Vagina (tissue), 2 donors: ENCODE measurements at regions not wholly inside any gene's neighbourhood (a gene's known extent, or its start where the extent isn't known, plus 50 kb on each side); places are given as distances from the start of the nearest gene placed in this dataset.

ENCODE experiments used
- POLR2A ChIP-seq, 2 donors: fragments of 450-650 bp; IDR thresholded peaks; one replicate each; pipeline ENCODE4 v1.6.1; 2017; ENCODE audit warnings: antibody characterized with exemption in 2 of 2, mild to moderate bottlenecking in 2 of 2, moderate library complexity in 2 of 2
- POLR2AphosphoS5 ChIP-seq, 2 donors: sonication (generic); formaldehyde crosslinking; IDR thresholded peaks; one replicate each; pipeline ENCODE4 v1.9.0; 2017; ENCODE audit warnings: antibody characterized with exemption in 2 of 2, mild to moderate bottlenecking in 2 of 2, low read depth in 1 of 2; ENCODE audit not compliant: insufficient read depth in 1 of 2
- TF ChIP-seq, protein P1 (sequence below), 3 experiments: fragments of 450-650 bp in 2 of 3; fragments of 200-600 bp in 1 of 3; sonication (generic) in 1 of 3; IDR thresholded peaks; one replicate each; pipeline ENCODE4 v1.5.1; 2017 to 2019; ENCODE audit warnings: antibody characterized with exemption in 3 of 3, mild to moderate bottlenecking in 2 of 3, moderate library complexity in 2 of 3

DNA sequence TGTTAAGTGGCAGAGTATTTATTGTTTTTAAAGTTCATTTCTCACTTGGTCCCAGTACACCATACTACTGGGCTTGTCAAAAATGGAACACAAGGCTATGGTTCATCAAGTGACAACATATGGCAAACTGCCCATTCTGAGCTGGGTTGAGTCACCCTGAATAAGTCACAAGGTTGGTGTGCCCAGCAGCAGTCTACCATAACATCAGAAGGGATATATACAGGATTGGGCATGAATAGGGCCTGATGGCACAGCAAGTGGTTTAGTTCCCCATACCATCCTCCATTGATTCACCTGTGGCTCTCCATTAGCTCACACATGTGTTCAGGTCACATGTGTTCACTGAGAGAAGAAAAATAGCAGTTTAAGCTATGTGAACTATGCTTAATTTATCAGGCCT lies 249.8 kb upstream of the PRDM9 start:
- TF ChIP-seq, protein P1, sequence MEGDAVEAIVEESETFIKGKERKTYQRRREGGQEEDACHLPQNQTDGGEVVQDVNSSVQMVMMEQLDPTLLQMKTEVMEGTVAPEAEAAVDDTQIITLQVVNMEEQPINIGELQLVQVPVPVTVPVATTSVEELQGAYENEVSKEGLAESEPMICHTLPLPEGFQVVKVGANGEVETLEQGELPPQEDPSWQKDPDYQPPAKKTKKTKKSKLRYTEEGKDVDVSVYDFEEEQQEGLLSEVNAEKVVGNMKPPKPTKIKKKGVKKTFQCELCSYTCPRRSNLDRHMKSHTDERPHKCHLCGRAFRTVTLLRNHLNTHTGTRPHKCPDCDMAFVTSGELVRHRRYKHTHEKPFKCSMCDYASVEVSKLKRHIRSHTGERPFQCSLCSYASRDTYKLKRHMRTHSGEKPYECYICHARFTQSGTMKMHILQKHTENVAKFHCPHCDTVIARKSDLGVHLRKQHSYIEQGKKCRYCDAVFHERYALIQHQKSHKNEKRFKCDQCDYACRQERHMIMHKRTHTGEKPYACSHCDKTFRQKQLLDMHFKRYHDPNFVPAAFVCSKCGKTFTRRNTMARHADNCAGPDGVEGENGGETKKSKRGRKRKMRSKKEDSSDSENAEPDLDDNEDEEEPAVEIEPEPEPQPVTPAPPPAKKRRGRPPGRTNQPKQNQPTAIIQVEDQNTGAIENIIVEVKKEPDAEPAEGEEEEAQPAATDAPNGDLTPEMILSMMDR (IDR thresholded peaks at IDR 0.05): no peak
- TF ChIP-seq POLR2AphosphoS5 (IDR thresholded peaks at IDR 0.05; ENCODE audit: insufficient read depth in 1 of 2, low read depth in 1 of 2) (no peak), POLR2A (IDR thresholded peaks at IDR 0.05) (no peak)
